Gastroesophageal sphincter (tissue), 3 donors: ENCODE measurements at regions not wholly inside any gene's neighbourhood (a gene's known extent, or its start where the extent isn't known, plus 50 kb on each side); places are given as distances from the start of the nearest gene placed in this dataset.
"Not testable (repeated sequence)": the region's sequence is repeated elsewhere in the genome, so short reads cannot be mapped to it uniquely, and the experiment has no call there.

Experiments
- EP300 ChIP-seq: sonication (generic); formaldehyde crosslinking; IDR thresholded peaks from one replicate; pipeline ENCODE4 v1.6.1; 2017; ENCODE audit warnings: antibody characterized with exemption, mild to moderate bottlenecking
- POLR2A ChIP-seq, 2 donors: fragments of 450-650 bp; IDR thresholded peaks; one replicate each; pipeline ENCODE4 v1.6.1; 2017; ENCODE audit warnings: antibody characterized with exemption in 2 of 2, mild to moderate bottlenecking in 2 of 2, moderate library complexity in 1 of 2
- POLR2AphosphoS5 ChIP-seq: sonication (generic); formaldehyde crosslinking; IDR thresholded peaks from one replicate; pipeline ENCODE4 v1.6.1; 2017; ENCODE audit warnings: antibody characterized with exemption
- TF ChIP-seq, protein P1 (sequence below), 4 experiments: fragments of 200-600 bp in 2 of 4; fragments of 450-650 bp in 2 of 4; sonication (generic) in 1 of 4; IDR thresholded peaks; one replicate each; pipeline ENCODE4 v1.5.1; 2017 to 2019; ENCODE audit warnings: antibody characterized with exemption in 4 of 4, mild to moderate bottlenecking in 2 of 4, moderate library complexity in 2 of 4

DNA sequence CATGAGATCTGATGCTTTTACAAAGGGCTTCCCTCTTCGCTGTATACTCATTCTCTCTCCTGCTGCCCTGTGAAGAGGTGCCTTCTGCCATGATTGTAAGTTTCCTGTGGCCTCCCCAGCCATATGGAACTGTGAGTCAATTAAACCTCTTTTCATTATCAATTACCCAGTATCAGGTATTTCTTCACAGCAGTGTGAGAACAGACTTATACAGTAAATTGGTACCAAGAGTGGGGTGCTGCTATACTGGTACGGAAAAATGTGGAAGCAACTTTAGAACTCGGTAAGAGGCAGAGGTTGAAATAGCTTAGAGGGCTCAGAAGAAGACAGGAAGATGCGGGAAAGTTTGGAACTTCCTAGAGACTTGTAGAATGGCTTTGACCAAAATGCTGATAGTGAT, 58.7 kb upstream of the ENPP6 start:
- TF ChIP-seq POLR2AphosphoS5; POLR2A (IDR thresholded peaks at IDR 0.05); EP300: not testable (repeated sequence)
- TF ChIP-seq, protein P1, sequence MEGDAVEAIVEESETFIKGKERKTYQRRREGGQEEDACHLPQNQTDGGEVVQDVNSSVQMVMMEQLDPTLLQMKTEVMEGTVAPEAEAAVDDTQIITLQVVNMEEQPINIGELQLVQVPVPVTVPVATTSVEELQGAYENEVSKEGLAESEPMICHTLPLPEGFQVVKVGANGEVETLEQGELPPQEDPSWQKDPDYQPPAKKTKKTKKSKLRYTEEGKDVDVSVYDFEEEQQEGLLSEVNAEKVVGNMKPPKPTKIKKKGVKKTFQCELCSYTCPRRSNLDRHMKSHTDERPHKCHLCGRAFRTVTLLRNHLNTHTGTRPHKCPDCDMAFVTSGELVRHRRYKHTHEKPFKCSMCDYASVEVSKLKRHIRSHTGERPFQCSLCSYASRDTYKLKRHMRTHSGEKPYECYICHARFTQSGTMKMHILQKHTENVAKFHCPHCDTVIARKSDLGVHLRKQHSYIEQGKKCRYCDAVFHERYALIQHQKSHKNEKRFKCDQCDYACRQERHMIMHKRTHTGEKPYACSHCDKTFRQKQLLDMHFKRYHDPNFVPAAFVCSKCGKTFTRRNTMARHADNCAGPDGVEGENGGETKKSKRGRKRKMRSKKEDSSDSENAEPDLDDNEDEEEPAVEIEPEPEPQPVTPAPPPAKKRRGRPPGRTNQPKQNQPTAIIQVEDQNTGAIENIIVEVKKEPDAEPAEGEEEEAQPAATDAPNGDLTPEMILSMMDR (IDR thresholded peaks at IDR 0.05), result not testable (repeated sequence)
